ENCODE measurements at regions not wholly inside any gene's neighbourhood (a gene's known extent, or its start where the extent isn't known, plus 50 kb on each side); places are given as distances from the start of the nearest gene placed in this dataset.

DNA sequence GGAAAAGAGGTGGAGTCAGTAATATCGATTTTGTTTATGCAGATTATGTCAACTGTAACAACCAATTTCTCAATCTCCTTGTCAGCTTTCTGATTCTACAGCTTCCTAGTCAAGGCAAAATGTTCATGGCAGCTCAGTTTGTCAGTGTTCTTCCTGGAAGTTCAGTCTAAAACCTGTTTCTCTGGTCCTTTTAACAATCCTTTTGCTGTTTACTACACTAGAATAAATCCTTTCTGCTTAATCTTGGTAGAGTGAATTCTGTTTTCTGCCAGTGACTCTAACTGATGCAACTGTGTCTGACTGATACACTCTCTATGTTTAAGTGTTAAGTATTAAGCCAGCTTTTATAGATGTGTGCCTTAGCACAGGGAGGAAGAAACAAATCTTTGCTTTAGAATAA, 516.9 kb upstream of the KLF12 start:
- TF ChIP-seq, protein P1, sequence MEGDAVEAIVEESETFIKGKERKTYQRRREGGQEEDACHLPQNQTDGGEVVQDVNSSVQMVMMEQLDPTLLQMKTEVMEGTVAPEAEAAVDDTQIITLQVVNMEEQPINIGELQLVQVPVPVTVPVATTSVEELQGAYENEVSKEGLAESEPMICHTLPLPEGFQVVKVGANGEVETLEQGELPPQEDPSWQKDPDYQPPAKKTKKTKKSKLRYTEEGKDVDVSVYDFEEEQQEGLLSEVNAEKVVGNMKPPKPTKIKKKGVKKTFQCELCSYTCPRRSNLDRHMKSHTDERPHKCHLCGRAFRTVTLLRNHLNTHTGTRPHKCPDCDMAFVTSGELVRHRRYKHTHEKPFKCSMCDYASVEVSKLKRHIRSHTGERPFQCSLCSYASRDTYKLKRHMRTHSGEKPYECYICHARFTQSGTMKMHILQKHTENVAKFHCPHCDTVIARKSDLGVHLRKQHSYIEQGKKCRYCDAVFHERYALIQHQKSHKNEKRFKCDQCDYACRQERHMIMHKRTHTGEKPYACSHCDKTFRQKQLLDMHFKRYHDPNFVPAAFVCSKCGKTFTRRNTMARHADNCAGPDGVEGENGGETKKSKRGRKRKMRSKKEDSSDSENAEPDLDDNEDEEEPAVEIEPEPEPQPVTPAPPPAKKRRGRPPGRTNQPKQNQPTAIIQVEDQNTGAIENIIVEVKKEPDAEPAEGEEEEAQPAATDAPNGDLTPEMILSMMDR (IDR thresholded peaks at IDR 0.05; ENCODE audit: low read length): no peak
- no peak for TF ChIP-seq EZH2 (optimal IDR thresholded peaks at IDR 0.05; ENCODE audit: low read depth, low read length)
